ENCODE measurements at regions not wholly inside any gene's neighbourhood (a gene's known extent, or its start where the extent isn't known, plus 50 kb on each side); places are given as distances from the start of the nearest gene placed in this dataset.

DNA sequence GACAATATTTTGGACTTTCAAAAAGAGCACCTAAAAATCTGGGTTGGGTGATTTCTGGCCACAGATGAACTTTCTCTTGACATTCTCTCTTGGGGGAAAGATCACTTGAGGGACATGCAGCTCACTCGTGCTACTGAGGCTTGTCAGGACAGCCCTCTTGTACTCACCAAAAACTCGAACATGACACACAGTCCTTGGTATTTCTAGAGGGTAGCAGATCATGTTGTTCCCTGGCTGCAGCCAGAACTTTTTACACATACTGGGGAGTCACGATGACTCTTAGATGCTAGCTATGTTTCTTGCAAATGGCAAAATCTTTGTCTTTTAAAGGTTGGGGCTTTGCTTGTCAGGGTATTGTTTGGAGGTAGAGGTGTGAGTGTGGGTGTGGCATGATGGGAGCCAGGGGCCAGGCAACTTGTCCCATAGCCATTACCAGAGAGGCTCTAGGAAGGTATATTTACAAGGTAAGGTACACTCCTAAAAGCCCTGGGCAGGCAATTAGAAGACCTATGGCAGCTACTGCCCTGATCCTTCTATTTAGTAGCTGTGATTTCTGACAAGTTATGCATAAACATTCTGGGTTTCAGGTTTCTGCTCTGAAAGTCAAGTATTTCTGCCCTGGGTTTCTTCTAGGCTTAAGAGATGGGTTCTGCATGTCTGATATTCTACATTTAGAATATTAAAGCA, 241.7 kb upstream of the TLL1 start:
- ChIA-PET CTCF (no interaction called here), POLR2A (ENCODE audit: low non-redundant PET) (no interaction called here)
- Histone ChIP-seq H3K4me3 (ENCODE audit: low read depth, low read length, poor library complexity, severe bottlenecking) (no peak overlapping the region), H3K27ac (ENCODE audit: low read depth, low read length, poor library complexity, severe bottlenecking) (no peak overlapping the region), H3K9me3 (ENCODE audit: low read depth, low read length, poor library complexity, severe bottlenecking) (no peaks in the 10 kb centered on the region), H3K36me3 (ENCODE audit: insufficient read depth, low read length, poor library complexity, severe bottlenecking) (no peaks in the 10 kb centered on the region), H3K27me3 (replicated peaks; ENCODE audit: insufficient read depth, low read depth, low read length, poor library complexity) (no peaks in the 10 kb centered on the region), H3K4me1 (ENCODE audit: insufficient read depth, low read length, poor library complexity, severe bottlenecking) (no peaks in the 10 kb centered on the region)
- no TSS peak for BruUV-seq (replicated peaks)
- DNase-seq (ENCODE audit: low spot score) = no peak
- intact Hi-C loops (cut with micrococcal nuclease; ENCODE audit: unreplicated experiment) = no loop called here
- no peak for TF ChIP-seq EZH2 (IDR thresholded peaks at IDR 0.05; ENCODE audit: borderline replicate concordance, low read depth, low read length, poor library complexity, severe bottlenecking)
- TF ChIP-seq, protein P1, sequence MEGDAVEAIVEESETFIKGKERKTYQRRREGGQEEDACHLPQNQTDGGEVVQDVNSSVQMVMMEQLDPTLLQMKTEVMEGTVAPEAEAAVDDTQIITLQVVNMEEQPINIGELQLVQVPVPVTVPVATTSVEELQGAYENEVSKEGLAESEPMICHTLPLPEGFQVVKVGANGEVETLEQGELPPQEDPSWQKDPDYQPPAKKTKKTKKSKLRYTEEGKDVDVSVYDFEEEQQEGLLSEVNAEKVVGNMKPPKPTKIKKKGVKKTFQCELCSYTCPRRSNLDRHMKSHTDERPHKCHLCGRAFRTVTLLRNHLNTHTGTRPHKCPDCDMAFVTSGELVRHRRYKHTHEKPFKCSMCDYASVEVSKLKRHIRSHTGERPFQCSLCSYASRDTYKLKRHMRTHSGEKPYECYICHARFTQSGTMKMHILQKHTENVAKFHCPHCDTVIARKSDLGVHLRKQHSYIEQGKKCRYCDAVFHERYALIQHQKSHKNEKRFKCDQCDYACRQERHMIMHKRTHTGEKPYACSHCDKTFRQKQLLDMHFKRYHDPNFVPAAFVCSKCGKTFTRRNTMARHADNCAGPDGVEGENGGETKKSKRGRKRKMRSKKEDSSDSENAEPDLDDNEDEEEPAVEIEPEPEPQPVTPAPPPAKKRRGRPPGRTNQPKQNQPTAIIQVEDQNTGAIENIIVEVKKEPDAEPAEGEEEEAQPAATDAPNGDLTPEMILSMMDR (conservative IDR thresholded peaks at IDR 0.05; ENCODE audit: low read depth, low read length) = no peak

DNA sequence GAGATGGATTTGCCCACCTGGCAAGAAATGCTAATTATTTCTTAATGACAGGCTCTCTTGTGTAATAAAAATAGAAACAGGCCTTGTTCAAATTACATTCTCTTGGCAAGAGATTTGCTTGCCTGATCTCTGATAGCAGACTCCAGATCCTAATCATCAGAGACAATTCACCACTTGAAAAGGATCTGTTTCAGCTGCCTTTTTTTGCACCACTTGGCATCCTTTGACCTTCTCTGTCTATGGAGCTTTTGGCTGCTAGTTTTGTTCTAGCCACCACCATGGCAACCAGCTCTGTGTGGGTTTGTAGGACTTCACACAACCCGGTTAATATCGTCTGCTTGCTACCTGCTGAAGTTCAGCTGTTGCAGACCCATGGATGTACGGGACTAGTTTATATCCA, 241.1 kb upstream of the TLL1 start:
- Histone ChIP-seq H3K27me3 (replicated peaks; ENCODE audit: insufficient read depth, low read depth, low read length, poor library complexity) (no peaks in the 10 kb centered on the region), H3K9me3 (ENCODE audit: low read depth, low read length, poor library complexity, severe bottlenecking) (no peaks in the 10 kb centered on the region), H3K36me3 (ENCODE audit: insufficient read depth, low read length, poor library complexity, severe bottlenecking) (no peaks in the 10 kb centered on the region), H3K4me3 (ENCODE audit: low read depth, low read length, poor library complexity, severe bottlenecking) (no peak overlapping the region), H3K4me1 (ENCODE audit: insufficient read depth, low read length, poor library complexity, severe bottlenecking) (no peaks in the 10 kb centered on the region), H3K27ac (ENCODE audit: low read depth, low read length, poor library complexity, severe bottlenecking) (no peak overlapping the region)
- no peak for DNase-seq (ENCODE audit: low spot score)
- ChIA-PET POLR2A (ENCODE audit: low non-redundant PET) (no interaction called here), CTCF (no interaction called here)
- no TSS peak for BruUV-seq (replicated peaks)
- no peak for TF ChIP-seq EZH2 (IDR thresholded peaks at IDR 0.05; ENCODE audit: borderline replicate concordance, low read depth, low read length, poor library complexity, severe bottlenecking)
- TF ChIP-seq, protein P1 (conservative IDR thresholded peaks at IDR 0.05; ENCODE audit: low read depth, low read length) = no peak
- intact Hi-C loops (cut with micrococcal nuclease; ENCODE audit: unreplicated experiment) = no loop called here

DNA sequence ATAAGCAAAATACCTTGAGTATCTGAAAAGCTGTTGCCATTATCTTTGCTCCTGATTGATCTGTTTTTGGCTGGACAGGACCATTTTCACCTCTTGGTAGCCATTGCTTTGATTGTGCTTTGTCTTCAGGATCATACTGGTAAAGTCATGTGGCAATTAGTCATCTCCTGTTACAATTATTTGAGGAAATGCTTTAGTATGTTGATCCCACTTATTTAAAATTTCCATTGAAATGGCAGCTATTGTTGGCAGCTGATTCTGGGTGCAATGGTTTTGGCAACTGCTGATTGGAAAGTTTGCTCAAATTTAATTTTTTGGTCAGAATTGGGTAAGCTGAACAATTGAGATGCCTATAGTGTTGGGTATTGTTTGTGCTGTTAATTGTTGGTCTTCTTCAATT, 238.3 kb upstream of the TLL1 start:
- ChIA-PET POLR2A (ENCODE audit: low non-redundant PET) (no interaction called here), CTCF (no interaction called here)
- intact Hi-C loops (cut with micrococcal nuclease; ENCODE audit: unreplicated experiment) = no loop called here
- H3K4me1 ChIP-seq (ENCODE audit: insufficient read depth, low read length, poor library complexity, severe bottlenecking) = no peaks in the 10 kb centered on the region
- no TSS peak for BruUV-seq (replicated peaks)
- no peak overlapping the region for H3K27ac ChIP-seq (ENCODE audit: low read depth, low read length, poor library complexity, severe bottlenecking)
- no peak for TF ChIP-seq EZH2 (IDR thresholded peaks at IDR 0.05; ENCODE audit: borderline replicate concordance, low read depth, low read length, poor library complexity, severe bottlenecking)
- TF ChIP-seq, protein P1 (conservative IDR thresholded peaks at IDR 0.05; ENCODE audit: low read depth, low read length) = no peak
- DNase-seq (ENCODE audit: low spot score) = no peak
- H3K36me3 ChIP-seq (ENCODE audit: insufficient read depth, low read length, poor library complexity, severe bottlenecking) = no peaks in the 10 kb centered on the region
- no peaks in the 10 kb centered on the region for H3K9me3 ChIP-seq (ENCODE audit: low read depth, low read length, poor library complexity, severe bottlenecking)
- no peak overlapping the region for H3K4me3 ChIP-seq (ENCODE audit: low read depth, low read length, poor library complexity, severe bottlenecking)
- H3K27me3 ChIP-seq (replicated peaks; ENCODE audit: insufficient read depth, low read depth, low read length, poor library complexity) = no peaks in the 10 kb centered on the region

All from A673 (cell line).